Transverse colon (tissue), 4 donors: ENCODE measurements at regions not wholly inside any gene's neighbourhood (a gene's known extent, or its start where the extent isn't known, plus 50 kb on each side); places are given as distances from the start of the nearest gene placed in this dataset.

Experiments used
- EP300 ChIP-seq: sonication (generic); formaldehyde crosslinking; IDR thresholded peaks from one replicate; pipeline ENCODE4 v1.6.1; 2017; ENCODE audit warnings: antibody characterized with exemption, low read depth
- POLR2A ChIP-seq: fragments of 450-650 bp; IDR thresholded peaks from one replicate; pipeline ENCODE4 v1.6.1; 2016; ENCODE audit warnings: antibody characterized with exemption, mild to moderate bottlenecking, moderate library complexity
- POLR2AphosphoS5 ChIP-seq, 3 donors: sonication (generic); formaldehyde crosslinking; IDR thresholded peaks; one replicate each; pipeline ENCODE4 v1.6.1; 2016; ENCODE audit warnings: antibody characterized with exemption in 3 of 3
- TF ChIP-seq, protein P1 (sequence below), 5 experiments: fragments of 200-600 bp in 3 of 5; fragments of 450-650 bp in 2 of 5; sonication (generic) in 3 of 5; IDR thresholded peaks; 1 replicate in 2 of 5; 2 replicates in 3 of 5; pipeline ENCODE4 v1.5.1; 2016 to 2017; ENCODE audit warnings: antibody characterized with exemption in 5 of 5, inconsistent platforms in 3 of 5, mild to moderate bottlenecking in 2 of 5, moderate library complexity in 1 of 5

DNA sequence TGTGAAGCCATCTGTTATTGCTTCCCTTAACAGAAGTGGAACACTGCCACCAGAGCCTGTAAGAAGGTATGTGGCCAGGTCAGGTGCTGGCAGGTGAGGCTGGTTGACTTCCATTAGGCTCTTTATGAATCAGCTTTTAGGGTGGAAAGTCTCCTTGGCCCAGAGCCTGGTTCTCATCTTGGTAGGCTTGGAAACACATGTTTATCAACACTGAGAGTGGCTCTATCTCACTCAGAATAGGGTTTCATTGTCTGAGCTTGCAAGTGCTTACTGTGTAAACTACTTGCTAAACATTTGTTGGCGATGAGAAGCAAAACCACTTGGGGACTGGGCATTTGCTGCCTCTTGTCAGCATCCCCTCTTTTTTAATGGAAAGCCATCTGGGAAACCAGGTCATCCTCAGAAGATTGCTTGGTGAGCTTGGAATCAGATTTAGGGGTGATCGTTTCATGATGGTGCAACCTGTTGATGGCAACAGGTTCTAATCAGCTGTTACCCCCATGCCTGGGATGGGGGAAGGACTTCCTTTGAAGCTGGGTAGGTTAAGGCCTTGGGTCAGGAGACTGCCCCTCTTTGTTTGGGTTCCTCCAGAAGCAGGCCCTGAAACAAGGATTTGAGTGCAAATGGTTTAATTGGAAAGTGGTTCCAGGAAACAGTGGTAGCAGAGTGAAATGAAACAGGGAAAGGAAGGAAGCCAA, 75.0 kb upstream of the AMPD3 start:
- TF ChIP-seq POLR2AphosphoS5 (IDR thresholded peaks at IDR 0.05) (no peak), EP300 (no peak), POLR2A (no peak)
- TF ChIP-seq, protein P1, sequence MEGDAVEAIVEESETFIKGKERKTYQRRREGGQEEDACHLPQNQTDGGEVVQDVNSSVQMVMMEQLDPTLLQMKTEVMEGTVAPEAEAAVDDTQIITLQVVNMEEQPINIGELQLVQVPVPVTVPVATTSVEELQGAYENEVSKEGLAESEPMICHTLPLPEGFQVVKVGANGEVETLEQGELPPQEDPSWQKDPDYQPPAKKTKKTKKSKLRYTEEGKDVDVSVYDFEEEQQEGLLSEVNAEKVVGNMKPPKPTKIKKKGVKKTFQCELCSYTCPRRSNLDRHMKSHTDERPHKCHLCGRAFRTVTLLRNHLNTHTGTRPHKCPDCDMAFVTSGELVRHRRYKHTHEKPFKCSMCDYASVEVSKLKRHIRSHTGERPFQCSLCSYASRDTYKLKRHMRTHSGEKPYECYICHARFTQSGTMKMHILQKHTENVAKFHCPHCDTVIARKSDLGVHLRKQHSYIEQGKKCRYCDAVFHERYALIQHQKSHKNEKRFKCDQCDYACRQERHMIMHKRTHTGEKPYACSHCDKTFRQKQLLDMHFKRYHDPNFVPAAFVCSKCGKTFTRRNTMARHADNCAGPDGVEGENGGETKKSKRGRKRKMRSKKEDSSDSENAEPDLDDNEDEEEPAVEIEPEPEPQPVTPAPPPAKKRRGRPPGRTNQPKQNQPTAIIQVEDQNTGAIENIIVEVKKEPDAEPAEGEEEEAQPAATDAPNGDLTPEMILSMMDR (IDR thresholded peaks at IDR 0.05), result no peak
